Transverse colon (tissue), 4 donors: ENCODE measurements at regions not wholly inside any gene's neighbourhood (a gene's known extent, or its start where the extent isn't known, plus 50 kb on each side); places are given as distances from the start of the nearest gene placed in this dataset.

Source experiments
- DNase-seq: peaks from one replicate; pipeline ENCODE4 v3.0.0-alpha.2; 2019
- H3K27ac ChIP-seq, 4 donors: fragments of 200-600 bp; sonication (generic); 2 replicates each; pipeline ENCODE4 v1.5.1; 2016 to 2018; ENCODE audit warnings: inconsistent platforms in 4 of 4
- H3K27me3 ChIP-seq: fragments of 200-600 bp; sonication (generic); 2 replicates; pipeline ENCODE4 v1.5.1; 2017; ENCODE audit warnings: inconsistent platforms
- H3K36me3 ChIP-seq, 4 donors: fragments of 200-600 bp; sonication (generic); 2 replicates each; pipeline ENCODE4 v1.5.1; 2017 to 2019; ENCODE audit warnings: inconsistent platforms in 4 of 4
- H3K4me1 ChIP-seq, 4 donors: fragments of 200-600 bp; sonication (generic); 2 replicates each; pipeline ENCODE4 v1.5.1; 2017 to 2020; ENCODE audit warnings: inconsistent platforms in 4 of 4
- H3K4me3 ChIP-seq, 4 donors: fragments of 200-600 bp; sonication (generic); 1 replicate in 1 of 4; 2 replicates in 3 of 4; pipeline versions ENCODE4 v1.5.1 to v1.6.1; 2017 to 2019; ENCODE audit warnings: inconsistent platforms in 4 of 4
- H3K9me3 ChIP-seq, 2 donors: fragments of 200-600 bp; sonication (generic); 2 replicates each; pipeline ENCODE4 v1.5.1; 2017 to 2019; ENCODE audit warnings: inconsistent platforms in 2 of 2
- EP300 ChIP-seq: sonication (generic); formaldehyde crosslinking; IDR thresholded peaks from one replicate; pipeline ENCODE4 v1.6.1; 2017; ENCODE audit warnings: antibody characterized with exemption, low read depth
- POLR2A ChIP-seq: fragments of 450-650 bp; IDR thresholded peaks from one replicate; pipeline ENCODE4 v1.6.1; 2016; ENCODE audit warnings: antibody characterized with exemption, mild to moderate bottlenecking, moderate library complexity
- POLR2AphosphoS5 ChIP-seq, 3 donors: sonication (generic); formaldehyde crosslinking; IDR thresholded peaks; one replicate each; pipeline ENCODE4 v1.6.1; 2016; ENCODE audit warnings: antibody characterized with exemption in 3 of 3
- WGBS, 2 donors: methylation state at CpG; one replicate each; pipeline ENCODE4 v1.1.5; 2018; ENCODE audit warnings: low coverage in 1 of 2; 5-methylcytosine and 5-hydroxymethylcytosine counted together
- in situ Hi-C, 4 donors: fragments of 200-750 bp; cut with MboI; loops; one replicate each; pipeline versions ENCODE4 v1.15.0 to v1.15.1; 2017; ENCODE audit warnings: low sequenced_read_pairs in 3 of 4, low pct_ligation_motif_present in 1 of 4, low pct_unique_long_range_greater_than_20kb in 1 of 4
- intact Hi-C: fragments of 100-400 bp; cut with DNase I; formaldehyde crosslinking; loops from one replicate; pipeline ENCODE4 v1.15.1; 2023; ENCODE audit warnings: low total_unique reads
- TF ChIP-seq, protein P1 (sequence below), 5 experiments: fragments of 200-600 bp in 3 of 5; fragments of 450-650 bp in 2 of 5; sonication (generic) in 3 of 5; IDR thresholded peaks; 1 replicate in 2 of 5; 2 replicates in 3 of 5; pipeline ENCODE4 v1.5.1; 2016 to 2017; ENCODE audit warnings: antibody characterized with exemption in 5 of 5, inconsistent platforms in 3 of 5, mild to moderate bottlenecking in 2 of 5, moderate library complexity in 1 of 5

DNA sequence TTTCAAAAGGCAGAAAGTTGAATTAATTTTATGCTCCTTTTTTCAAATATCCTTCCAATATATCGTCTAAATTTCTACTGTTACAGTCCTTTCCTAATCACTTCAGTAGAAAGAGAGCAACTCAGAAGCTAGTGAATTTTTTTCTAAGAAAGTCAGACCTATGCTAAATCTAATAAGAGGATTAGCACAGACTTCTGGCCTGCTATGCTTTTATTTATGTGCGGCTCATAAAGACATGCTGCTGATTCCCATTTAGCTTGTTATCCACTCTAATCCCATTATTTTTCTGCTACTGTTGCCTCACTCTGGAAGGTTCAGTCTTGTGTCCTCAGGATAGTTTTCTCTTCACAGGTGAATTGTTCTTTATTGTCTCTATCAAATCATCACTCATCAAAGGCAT is 473.5 kb upstream of the FAM241A start:
- no peak for DNase-seq
- Histone ChIP-seq H3K4me3 (no peak overlapping the region), H3K36me3 (no peaks in the 10 kb centered on the region), H3K9me3 (no peaks in the 10 kb centered on the region), H3K27me3 (no peaks in the 10 kb centered on the region), H3K27ac (no peak overlapping the region), H3K4me1 (no peaks in the 10 kb centered on the region)
- WGBS, 2 donors = 56 to 66% methylated on average over 2 of the region's 2 CpGs
- TF ChIP-seq, protein P1, sequence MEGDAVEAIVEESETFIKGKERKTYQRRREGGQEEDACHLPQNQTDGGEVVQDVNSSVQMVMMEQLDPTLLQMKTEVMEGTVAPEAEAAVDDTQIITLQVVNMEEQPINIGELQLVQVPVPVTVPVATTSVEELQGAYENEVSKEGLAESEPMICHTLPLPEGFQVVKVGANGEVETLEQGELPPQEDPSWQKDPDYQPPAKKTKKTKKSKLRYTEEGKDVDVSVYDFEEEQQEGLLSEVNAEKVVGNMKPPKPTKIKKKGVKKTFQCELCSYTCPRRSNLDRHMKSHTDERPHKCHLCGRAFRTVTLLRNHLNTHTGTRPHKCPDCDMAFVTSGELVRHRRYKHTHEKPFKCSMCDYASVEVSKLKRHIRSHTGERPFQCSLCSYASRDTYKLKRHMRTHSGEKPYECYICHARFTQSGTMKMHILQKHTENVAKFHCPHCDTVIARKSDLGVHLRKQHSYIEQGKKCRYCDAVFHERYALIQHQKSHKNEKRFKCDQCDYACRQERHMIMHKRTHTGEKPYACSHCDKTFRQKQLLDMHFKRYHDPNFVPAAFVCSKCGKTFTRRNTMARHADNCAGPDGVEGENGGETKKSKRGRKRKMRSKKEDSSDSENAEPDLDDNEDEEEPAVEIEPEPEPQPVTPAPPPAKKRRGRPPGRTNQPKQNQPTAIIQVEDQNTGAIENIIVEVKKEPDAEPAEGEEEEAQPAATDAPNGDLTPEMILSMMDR (IDR thresholded peaks at IDR 0.05) = no peak
- no peak for TF ChIP-seq EP300
- no peak for TF ChIP-seq POLR2A
- TF ChIP-seq POLR2AphosphoS5 (IDR thresholded peaks at IDR 0.05) = no peak
- in situ Hi-C loops = no loop called here
- intact Hi-C loops = no loop called here

DNA sequence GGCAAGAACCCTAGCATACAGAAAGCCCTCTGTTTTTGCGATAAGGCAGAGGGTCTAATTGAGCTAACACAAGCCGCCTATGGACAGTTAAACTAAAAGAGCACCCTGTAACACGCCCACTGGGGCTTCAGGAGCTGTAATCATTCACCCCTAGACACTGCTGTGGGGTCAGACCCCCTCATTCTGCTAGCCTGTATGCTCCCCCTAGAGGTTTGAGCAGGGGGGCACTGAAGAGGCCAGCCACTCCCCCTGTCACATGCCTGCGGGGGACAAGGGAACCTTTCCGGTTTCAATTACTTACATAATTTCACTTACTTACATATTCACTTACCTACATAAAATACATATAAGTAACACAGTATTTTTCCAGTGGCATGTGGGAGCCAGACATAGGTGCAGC is 469.5 kb upstream of the FAM241A start:
- no peak overlapping the region for H3K4me3 ChIP-seq
- no peaks in the 10 kb centered on the region for H3K4me1 ChIP-seq
- 83 to 100% methylated on average over 1 to 5 of the region's 5 CpGs for WGBS, 2 donors
- DNase-seq = no peak
- H3K27me3 ChIP-seq = no peaks in the 10 kb centered on the region
- H3K36me3 ChIP-seq = no peaks in the 10 kb centered on the region
- intact Hi-C loops = no loop called here
- H3K27ac ChIP-seq = no peak overlapping the region
- TF ChIP-seq EP300 = no peak
- H3K9me3 ChIP-seq = no peaks in the 10 kb centered on the region
- in situ Hi-C loops = loop anchor here in 1 of 4 donors (25.0 kb wide), 1 partner anchor 112 kb away; no protein-coding TSS in a partner anchor

DNA sequence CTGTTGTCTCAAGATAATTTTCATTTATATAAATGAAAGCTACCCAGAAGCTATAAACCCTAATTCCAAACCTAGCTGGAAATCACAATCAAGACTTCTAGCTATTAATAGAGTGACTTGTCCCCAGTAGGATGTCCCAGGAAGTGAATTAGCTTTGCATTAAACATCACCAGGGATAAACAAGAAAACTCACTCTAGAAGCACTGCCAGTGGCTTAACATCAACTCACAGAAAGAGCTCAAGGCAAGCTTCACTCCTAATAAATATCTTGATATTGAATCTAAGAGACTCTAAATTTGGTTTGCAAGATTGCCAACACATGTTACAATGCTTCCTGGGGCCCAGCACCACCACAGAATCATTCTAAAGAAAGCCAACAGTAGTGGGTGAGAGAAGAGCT is 468.7 kb upstream of the FAM241A start:
- Histone ChIP-seq H3K27ac (no peak overlapping the region), H3K4me3 (no peak overlapping the region), H3K9me3 (no peaks in the 10 kb centered on the region), H3K36me3 (no peaks in the 10 kb centered on the region), H3K4me1 (no peaks in the 10 kb centered on the region), H3K27me3 (no peaks in the 10 kb centered on the region)
- TF ChIP-seq, protein P1 (IDR thresholded peaks at IDR 0.05) = no peak
- no peak for TF ChIP-seq POLR2A
- no peak for TF ChIP-seq POLR2AphosphoS5 (IDR thresholded peaks at IDR 0.05)
- no peak for TF ChIP-seq EP300
- intact Hi-C loops (no loop called here), in situ Hi-C loops (loop anchor here in 1 of 4 donors (25.0 kb wide), 1 partner anchor 111 kb away; no protein-coding TSS in a partner anchor)
- DNase-seq = no peak

DNA sequence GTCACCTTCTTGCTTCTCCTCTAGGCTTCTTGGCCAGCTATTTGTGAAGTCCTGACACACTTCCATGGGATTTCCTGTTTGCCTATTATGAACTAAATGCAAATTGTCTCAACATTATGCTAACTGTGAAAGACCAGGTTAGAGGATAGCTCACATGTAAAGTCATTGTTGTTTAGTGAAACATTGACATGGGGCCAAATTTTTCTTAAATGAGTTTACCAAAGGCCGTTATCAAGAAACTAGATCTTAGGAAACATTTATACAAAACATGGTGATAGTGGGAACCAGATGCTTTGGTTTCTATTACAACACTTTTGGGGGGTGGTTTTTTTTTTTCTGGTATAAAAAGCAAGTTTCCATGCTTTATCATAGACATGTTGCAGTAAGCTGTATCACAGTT is 466.8 kb upstream of the FAM241A start:
- WGBS, 2 donors = 54% methylated on average over 1 of the region's 1 CpG; no CpG with 5 or more reads in 1 of the 2 donors
- DNase-seq = no peak
- H3K36me3 ChIP-seq = no peaks in the 10 kb centered on the region
- no peaks in the 10 kb centered on the region for H3K4me1 ChIP-seq
- TF ChIP-seq EP300 = no peak
- TF ChIP-seq, protein P1 (IDR thresholded peaks at IDR 0.05) = no peak
- no peak for TF ChIP-seq POLR2A
- no peak for TF ChIP-seq POLR2AphosphoS5 (IDR thresholded peaks at IDR 0.05)
- no peaks in the 10 kb centered on the region for H3K9me3 ChIP-seq
- no peak overlapping the region for H3K4me3 ChIP-seq
- in situ Hi-C loops = loop anchor here in 1 of 4 donors (25.0 kb wide), 1 partner anchor 109 kb away; no protein-coding TSS in a partner anchor
- H3K27ac ChIP-seq = no peak overlapping the region
- H3K27me3 ChIP-seq = no peaks in the 10 kb centered on the region
- intact Hi-C loops = no loop called here

DNA sequence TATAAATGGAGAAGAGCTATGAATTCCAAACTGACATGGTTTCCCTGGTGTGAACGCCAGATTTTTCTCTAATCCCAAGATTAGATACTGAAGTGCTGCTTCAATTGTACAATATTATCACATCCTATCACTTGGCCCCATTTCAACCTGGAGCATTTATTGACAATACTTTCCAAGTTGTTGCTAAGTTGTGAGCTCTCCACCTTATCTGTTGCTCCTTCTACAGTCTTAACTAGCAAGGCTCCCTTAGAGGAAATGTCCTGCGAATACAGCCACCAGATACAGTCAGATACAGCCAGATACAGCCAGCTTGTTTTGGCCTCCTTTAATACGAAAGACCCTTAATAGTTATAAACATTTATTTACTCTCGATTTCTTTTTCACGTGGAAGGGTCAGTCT is 466.3 kb upstream of the FAM241A start:
- TF ChIP-seq POLR2AphosphoS5 (IDR thresholded peaks at IDR 0.05) (no peak), POLR2A (no peak), EP300 (no peak)
- TF ChIP-seq, protein P1 (IDR thresholded peaks at IDR 0.05) = no peak
- DNase-seq = no peak
- Histone ChIP-seq H3K4me1 (no peaks in the 10 kb centered on the region), H3K36me3 (no peaks in the 10 kb centered on the region), H3K27ac (no peak overlapping the region), H3K27me3 (no peaks in the 10 kb centered on the region), H3K9me3 (no peaks in the 10 kb centered on the region), H3K4me3 (no peak overlapping the region)
- intact Hi-C loops (no loop called here), in situ Hi-C loops (loop anchor here in 1 of 4 donors (25.0 kb wide), 1 partner anchor 108 kb away; no protein-coding TSS in a partner anchor)
- 80 to 100% methylated on average over 1 to 5 of the region's 5 CpGs for WGBS, 2 donors
